Smooth muscle cell (in vitro differentiated cells): ENCODE measurements at regions not wholly inside any gene's neighbourhood (a gene's known extent, or its start where the extent isn't known, plus 50 kb on each side); places are given as distances from the start of the nearest gene placed in this dataset.

Source experiments
- DNase-seq: peaks from one replicate; lab custom pipeline; 2025; ENCODE audit not compliant: unreplicated experiment; lab: John Stamatoyannopoulos, UW
- H2AFZ ChIP-seq: fragments of 200-600 bp; sonication (generic); 2 replicates; pipeline ENCODE4 v1.6.0; 2016; ENCODE audit warnings: antibody characterized with exemption, low read depth, mild to moderate bottlenecking
- H3F3A ChIP-seq: fragments of 200-600 bp; sonication (generic); 2 replicates; pipeline ENCODE4 v1.6.0; 2017; ENCODE audit warnings: antibody characterized with exemption, low read depth
- H3K27ac ChIP-seq: fragments of 200-600 bp; sonication (generic); 2 replicates; pipeline ENCODE4 v1.5.1; 2016; ENCODE audit warnings: low read depth, mild to moderate bottlenecking
- H3K27me3 ChIP-seq: fragments of 200-600 bp; sonication (generic); 2 replicates; pipeline ENCODE4 v1.6.1; 2016; ENCODE audit warnings: low read depth, mild to moderate bottlenecking
- H3K36me3 ChIP-seq: fragments of 200-600 bp; sonication (generic); 2 replicates; pipeline ENCODE4 v1.5.1; 2016; ENCODE audit warnings: low read depth
- H3K4me1 ChIP-seq: fragments of 200-600 bp; sonication (generic); 2 replicates; pipeline ENCODE4 v1.5.1; 2016; ENCODE audit warnings: low read depth
- H3K4me2 ChIP-seq: fragments of 200-600 bp; sonication (generic); 2 replicates; pipeline ENCODE4 v1.6.0; 2016; ENCODE audit warnings: mild to moderate bottlenecking
- H3K4me3 ChIP-seq: fragments of 200-600 bp; sonication (generic); 2 replicates; pipeline ENCODE4 v1.5.1; 2016; ENCODE audit warnings: mild to moderate bottlenecking
- H3K79me2 ChIP-seq: fragments of 200-600 bp; sonication (generic); 2 replicates; pipeline ENCODE4 v1.6.0; 2016; ENCODE audit warnings: low read depth, mild to moderate bottlenecking
- H3K9ac ChIP-seq: fragments of 200-600 bp; sonication (generic); 2 replicates; pipeline ENCODE4 v1.6.0; 2016; ENCODE audit warnings: low read depth
- H3K9me3 ChIP-seq: fragments of 200-600 bp; sonication (generic); replicated peaks from 2 replicates; pipeline ENCODE4 v1.5.1; 2016; ENCODE audit warnings: low read depth
- H4K20me1 ChIP-seq: fragments of 200-600 bp; sonication (generic); 2 replicates; pipeline ENCODE4 v1.6.0; 2016; ENCODE audit warnings: low read depth
- WGBS: methylation state at CpG from one replicate; pipeline ENCODE4 v1.1.7; 2016; ENCODE audit warnings: low lambda C conversion rate; 5-methylcytosine and 5-hydroxymethylcytosine counted together
- TF ChIP-seq, protein P1 (sequence below): fragments of 200-600 bp; sonication (generic); IDR thresholded peaks from 2 replicates; pipeline ENCODE4 v1.5.1; 2017; ENCODE audit warnings: borderline replicate concordance, mild to moderate bottlenecking, antibody characterized with exemption; ENCODE audit not compliant: insufficient read depth, poor library complexity, severe bottlenecking

DNA sequence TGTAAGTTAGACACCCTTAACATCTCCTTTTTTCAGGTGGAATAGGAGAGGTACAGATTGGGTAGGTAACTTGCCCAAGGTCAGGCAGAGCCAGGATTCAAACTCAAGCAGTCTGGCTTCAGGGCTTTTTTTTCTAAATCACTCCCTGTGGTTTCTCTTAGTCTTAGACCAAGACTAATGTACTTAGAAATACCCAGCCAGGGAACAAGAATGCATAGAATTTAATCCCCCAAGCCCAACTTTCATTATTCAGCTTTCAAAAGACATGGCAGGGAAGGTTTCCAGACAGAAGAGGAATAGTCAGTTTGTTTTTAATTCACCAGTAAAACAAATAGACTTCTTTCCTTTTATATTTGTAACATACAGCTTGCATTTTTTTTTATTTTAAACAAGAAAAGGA lies 305.2 kb upstream of the RBFOX1 start:
- Histone ChIP-seq H4K20me1 (no peaks in the 10 kb centered on the region), H3K4me3 (no peak overlapping the region), H3K27ac (no peak overlapping the region), H2AFZ (no peak overlapping the region), H3K36me3 (no peaks in the 10 kb centered on the region), H3K9me3 (no peaks in the 10 kb centered on the region), H3K27me3 (no peaks in the 10 kb centered on the region), H3K9ac (no peak overlapping the region), H3F3A (no peaks in the 10 kb centered on the region), H3K79me2 (no peaks in the 10 kb centered on the region), H3K4me2 (no peak overlapping the region), H3K4me1 (no peaks in the 10 kb centered on the region)
- DNase-seq = no peak
- TF ChIP-seq, protein P1, sequence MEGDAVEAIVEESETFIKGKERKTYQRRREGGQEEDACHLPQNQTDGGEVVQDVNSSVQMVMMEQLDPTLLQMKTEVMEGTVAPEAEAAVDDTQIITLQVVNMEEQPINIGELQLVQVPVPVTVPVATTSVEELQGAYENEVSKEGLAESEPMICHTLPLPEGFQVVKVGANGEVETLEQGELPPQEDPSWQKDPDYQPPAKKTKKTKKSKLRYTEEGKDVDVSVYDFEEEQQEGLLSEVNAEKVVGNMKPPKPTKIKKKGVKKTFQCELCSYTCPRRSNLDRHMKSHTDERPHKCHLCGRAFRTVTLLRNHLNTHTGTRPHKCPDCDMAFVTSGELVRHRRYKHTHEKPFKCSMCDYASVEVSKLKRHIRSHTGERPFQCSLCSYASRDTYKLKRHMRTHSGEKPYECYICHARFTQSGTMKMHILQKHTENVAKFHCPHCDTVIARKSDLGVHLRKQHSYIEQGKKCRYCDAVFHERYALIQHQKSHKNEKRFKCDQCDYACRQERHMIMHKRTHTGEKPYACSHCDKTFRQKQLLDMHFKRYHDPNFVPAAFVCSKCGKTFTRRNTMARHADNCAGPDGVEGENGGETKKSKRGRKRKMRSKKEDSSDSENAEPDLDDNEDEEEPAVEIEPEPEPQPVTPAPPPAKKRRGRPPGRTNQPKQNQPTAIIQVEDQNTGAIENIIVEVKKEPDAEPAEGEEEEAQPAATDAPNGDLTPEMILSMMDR = no peak

DNA sequence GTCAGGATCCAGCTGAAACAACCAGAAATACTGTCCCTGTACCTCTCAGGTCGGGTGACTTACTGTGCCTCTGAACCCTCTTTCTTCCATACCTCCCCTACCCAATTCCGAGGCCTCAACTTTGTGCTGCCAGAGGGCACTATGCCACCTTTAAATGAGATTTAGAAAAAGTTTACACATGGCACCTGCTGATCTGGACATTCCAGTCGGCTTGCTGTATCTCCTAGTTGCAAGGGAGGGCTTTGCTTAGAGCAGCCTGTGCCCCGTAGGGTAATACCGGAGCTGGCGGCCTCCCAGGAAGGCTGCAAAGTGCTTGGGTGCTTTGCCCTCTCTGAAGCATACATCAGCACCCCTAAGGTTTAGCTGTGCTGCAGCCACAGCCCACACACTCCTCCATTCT lies 306.0 kb upstream of the RBFOX1 start:
- 81% methylated on average over 6 of the region's 6 CpGs for WGBS
- H3K27ac ChIP-seq = no peak overlapping the region
- no peaks in the 10 kb centered on the region for H3K36me3 ChIP-seq
- no peak overlapping the region for H3K9ac ChIP-seq
- H3K79me2 ChIP-seq = no peaks in the 10 kb centered on the region
- H3K4me1 ChIP-seq = no peaks in the 10 kb centered on the region
- H3F3A ChIP-seq = no peaks in the 10 kb centered on the region
- H2AFZ ChIP-seq = no peak overlapping the region
- no peaks in the 10 kb centered on the region for H3K9me3 ChIP-seq
- DNase-seq = no peak
- no peak overlapping the region for H3K4me2 ChIP-seq
- H3K27me3 ChIP-seq = no peaks in the 10 kb centered on the region
- no peaks in the 10 kb centered on the region for H4K20me1 ChIP-seq
- TF ChIP-seq, protein P1 = no peak
- H3K4me3 ChIP-seq = no peak overlapping the region

DNA sequence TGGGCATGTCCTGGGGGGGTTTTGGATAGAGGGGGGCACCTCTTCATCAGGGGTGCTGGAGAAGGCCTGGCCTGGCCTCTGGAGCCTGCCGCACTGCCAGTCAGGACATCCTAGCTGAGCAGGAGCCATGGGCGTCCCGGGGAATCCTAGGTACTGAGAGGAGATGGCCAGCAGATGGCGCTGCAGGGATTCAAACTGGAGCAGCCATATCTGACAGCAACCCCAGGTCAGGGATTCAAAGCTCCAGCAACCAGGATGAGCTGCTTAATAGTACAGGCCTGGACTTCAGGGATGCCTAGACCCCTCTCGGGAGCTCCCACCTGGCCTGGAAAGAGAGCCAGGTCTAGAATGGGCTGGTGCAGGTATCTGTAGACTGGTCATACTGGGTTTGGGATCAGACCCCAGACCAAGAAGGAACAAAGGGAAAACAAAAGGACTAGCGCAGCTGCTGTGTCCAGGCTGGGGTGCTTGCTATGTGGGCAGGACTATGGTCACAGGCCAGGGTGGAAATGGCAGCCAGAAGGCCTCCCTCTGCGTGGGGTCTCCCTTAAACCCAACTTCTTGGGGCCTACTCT lies 306.9 kb upstream of the RBFOX1 start:
- H3F3A ChIP-seq = no peaks in the 10 kb centered on the region
- TF ChIP-seq, protein P1 = peak; percentile 70
- no peak overlapping the region for H3K4me2 ChIP-seq
- H3K4me1 ChIP-seq = no peaks in the 10 kb centered on the region
- H4K20me1 ChIP-seq = no peaks in the 10 kb centered on the region
- WGBS = 44% methylated on average over 7 of the region's 7 CpGs
- H3K9me3 ChIP-seq = no peaks in the 10 kb centered on the region
- H2AFZ ChIP-seq = no peak overlapping the region
- H3K79me2 ChIP-seq = no peaks in the 10 kb centered on the region
- no peaks in the 10 kb centered on the region for H3K27me3 ChIP-seq
- H3K4me3 ChIP-seq = no peak overlapping the region
- H3K36me3 ChIP-seq = no peaks in the 10 kb centered on the region
- no peak overlapping the region for H3K9ac ChIP-seq
- no peak overlapping the region for H3K27ac ChIP-seq
- DNase-seq = peak; percentile 14

DNA sequence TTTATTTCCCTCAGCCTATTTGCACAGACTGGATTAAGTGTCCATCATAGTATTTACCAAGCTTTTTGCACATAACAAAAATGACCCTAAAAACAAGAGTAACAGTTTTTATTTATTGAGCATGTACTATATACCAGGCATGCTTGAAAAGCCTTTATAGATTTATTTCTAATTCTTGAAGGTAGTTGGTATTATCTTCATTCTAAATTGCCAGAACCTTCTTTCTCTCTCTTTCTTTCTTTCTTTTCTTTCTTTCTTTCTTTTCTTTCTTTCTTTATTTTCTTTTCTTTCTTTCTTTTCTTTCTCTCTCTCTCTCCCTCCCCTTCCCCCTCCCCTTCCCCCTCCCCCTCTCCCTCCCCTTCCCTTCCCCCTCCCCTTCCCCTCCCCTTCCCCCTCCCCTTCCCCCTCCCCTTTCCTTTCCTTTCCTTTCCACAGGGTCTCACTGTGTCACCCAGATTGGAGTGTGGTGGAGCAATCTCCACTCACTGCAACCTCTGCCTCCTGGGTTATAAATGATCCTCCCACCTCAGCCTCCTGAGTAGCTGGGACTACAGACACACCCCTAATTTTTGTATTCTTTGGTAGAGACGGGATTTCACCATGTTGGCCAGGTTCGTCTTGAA lies 310.9 kb upstream of the RBFOX1 start:
- WGBS = 89% methylated on average over 2 of the region's 2 CpGs
- H3K27ac ChIP-seq = no peak overlapping the region
- no peak overlapping the region for H3K4me2 ChIP-seq
- H3K9me3 ChIP-seq = no peaks in the 10 kb centered on the region
- no peaks in the 10 kb centered on the region for H4K20me1 ChIP-seq
- no peaks in the 10 kb centered on the region for H3K79me2 ChIP-seq
- H3F3A ChIP-seq = no peaks in the 10 kb centered on the region
- H2AFZ ChIP-seq = no peak overlapping the region
- no peaks in the 10 kb centered on the region for H3K4me1 ChIP-seq
- no peak overlapping the region for H3K9ac ChIP-seq
- no peaks in the 10 kb centered on the region for H3K36me3 ChIP-seq
- H3K27me3 ChIP-seq = no peaks in the 10 kb centered on the region
- no peak for DNase-seq
- H3K4me3 ChIP-seq = no peak overlapping the region
- TF ChIP-seq, protein P1 = no peak
